ENCODE measurements at regions not wholly inside any gene's neighbourhood (a gene's known extent, or its start where the extent isn't known, plus 50 kb on each side); places are given as distances from the start of the nearest gene placed in this dataset.

DNA sequence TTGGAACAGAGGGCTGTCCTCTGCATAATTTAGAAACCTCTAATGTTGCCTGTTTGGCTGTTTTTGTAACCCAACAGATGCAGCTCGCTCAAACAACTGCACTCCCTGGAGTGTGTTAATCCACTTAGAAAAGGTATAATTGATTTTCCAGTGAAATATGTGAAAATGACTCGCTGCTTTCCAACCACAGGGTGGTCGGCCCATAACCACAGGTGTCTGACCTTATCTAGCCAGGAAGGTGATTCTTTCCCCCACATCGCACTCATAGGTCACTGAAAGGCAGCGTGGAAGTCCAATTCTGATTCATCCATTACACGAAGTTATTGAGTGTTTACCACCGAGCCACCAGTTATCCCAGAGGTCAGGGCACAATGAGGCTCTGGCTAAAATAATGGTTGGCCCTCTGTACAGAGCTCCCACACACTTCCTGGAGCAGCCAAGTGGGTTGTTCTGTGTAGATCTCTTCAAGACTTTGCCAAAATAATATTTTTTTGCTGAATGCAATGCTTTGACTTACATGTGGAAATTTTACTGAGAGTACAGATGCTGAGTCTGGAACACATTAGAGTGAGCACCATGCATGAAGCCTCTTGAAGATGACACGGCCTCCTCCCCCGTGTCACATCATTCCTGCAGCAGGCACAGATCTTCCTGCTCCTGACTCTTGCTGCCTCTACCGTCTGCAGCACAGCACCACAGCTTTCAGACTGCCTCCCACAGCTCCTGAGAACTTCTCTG lies 396.2 kb downstream of the ZNF516 start:
- DNase-seq = no peak
- no peak overlapping the region for H3K4me3 ChIP-seq (ENCODE audit: low read length)
- H3K27me3 ChIP-seq (ENCODE audit: control insufficient read depth, insufficient read depth, low read length, poor library complexity, severe bottlenecking) = no peaks in the 10 kb centered on the region
- H3K36me3 ChIP-seq (ENCODE audit: control insufficient read depth, insufficient read depth, low read length) = no peaks in the 10 kb centered on the region
- H3K9me3 ChIP-seq (ENCODE audit: control insufficient read depth, low read length) = peaks cover 22% of the 10 kb centered on the region
- TF ChIP-seq, protein P1, sequence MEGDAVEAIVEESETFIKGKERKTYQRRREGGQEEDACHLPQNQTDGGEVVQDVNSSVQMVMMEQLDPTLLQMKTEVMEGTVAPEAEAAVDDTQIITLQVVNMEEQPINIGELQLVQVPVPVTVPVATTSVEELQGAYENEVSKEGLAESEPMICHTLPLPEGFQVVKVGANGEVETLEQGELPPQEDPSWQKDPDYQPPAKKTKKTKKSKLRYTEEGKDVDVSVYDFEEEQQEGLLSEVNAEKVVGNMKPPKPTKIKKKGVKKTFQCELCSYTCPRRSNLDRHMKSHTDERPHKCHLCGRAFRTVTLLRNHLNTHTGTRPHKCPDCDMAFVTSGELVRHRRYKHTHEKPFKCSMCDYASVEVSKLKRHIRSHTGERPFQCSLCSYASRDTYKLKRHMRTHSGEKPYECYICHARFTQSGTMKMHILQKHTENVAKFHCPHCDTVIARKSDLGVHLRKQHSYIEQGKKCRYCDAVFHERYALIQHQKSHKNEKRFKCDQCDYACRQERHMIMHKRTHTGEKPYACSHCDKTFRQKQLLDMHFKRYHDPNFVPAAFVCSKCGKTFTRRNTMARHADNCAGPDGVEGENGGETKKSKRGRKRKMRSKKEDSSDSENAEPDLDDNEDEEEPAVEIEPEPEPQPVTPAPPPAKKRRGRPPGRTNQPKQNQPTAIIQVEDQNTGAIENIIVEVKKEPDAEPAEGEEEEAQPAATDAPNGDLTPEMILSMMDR (conservative IDR thresholded peaks at IDR 0.05) = peak; percentile 48
- peaks cover 26% of the 10 kb centered on the region for H3K4me1 Mint-ChIP-seq
- H3K4me1 ChIP-seq (ENCODE audit: control insufficient read depth, insufficient read depth, low read length) = peaks cover 4% of the 10 kb centered on the region
- no peak overlapping the region for H3K9ac ChIP-seq (ENCODE audit: extremely low read depth, low read length, poor library complexity, severe bottlenecking)
- no peaks in the 10 kb centered on the region for H3K36me3 Mint-ChIP-seq (ENCODE audit: low read depth)
- no peak overlapping the region for H3K4me3 Mint-ChIP-seq
- H3K27me3 Mint-ChIP-seq (ENCODE audit: insufficient read depth) = peaks cover 2% of the 10 kb centered on the region
- no peak overlapping the region for H3K27ac Mint-ChIP-seq
- WGBS, 2 experiments (ENCODE audit: insufficient coverage in 1 of 2, insufficient read length in 1 of 2) = 81 to 86% methylated on average over 4 to 10 of the region's 10 CpGs
- H3K27ac ChIP-seq (ENCODE audit: low read depth, low read length) = no peak overlapping the region
- peaks cover 20% of the 10 kb centered on the region for H3K9me3 Mint-ChIP-seq

DNA sequence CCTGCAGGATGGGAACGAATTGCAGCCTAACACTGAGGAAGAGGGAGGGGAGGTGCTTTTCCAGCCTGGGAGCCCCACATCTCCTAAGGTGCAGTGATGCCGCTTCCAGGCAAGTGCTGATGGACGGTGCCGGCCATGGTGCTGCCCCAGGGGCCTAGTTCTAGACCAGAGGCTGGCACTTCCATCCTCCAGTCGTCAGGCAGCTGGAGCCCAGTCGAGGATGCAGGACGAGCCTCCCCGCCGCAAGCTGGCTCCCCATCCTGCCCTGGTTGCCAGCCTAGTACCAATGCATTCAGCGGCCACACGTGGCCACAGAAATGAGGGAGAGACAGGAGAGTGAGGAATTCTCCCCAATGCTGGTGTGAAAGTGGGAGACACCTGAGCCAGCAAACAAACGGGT lies 413.5 kb downstream of the ZNF516 start:
- WGBS, 2 experiments (ENCODE audit: insufficient coverage in 1 of 2, insufficient read length in 1 of 2) = 90 to 94% methylated on average over 4 to 12 of the region's 12 CpGs
- TF ChIP-seq, protein P1 (conservative IDR thresholded peaks at IDR 0.05) = no peak
- no peaks in the 10 kb centered on the region for H3K9me3 ChIP-seq (ENCODE audit: control insufficient read depth, low read length)
- Mint-ChIP-seq H3K9me3 (peaks cover 5% of the 10 kb centered on the region), H3K4me3 (no peak overlapping the region), H3K36me3 (ENCODE audit: low read depth) (no peaks in the 10 kb centered on the region), H3K27ac (no peak overlapping the region), H3K4me1 (no peaks in the 10 kb centered on the region), H3K27me3 (ENCODE audit: insufficient read depth) (peaks cover 2% of the 10 kb centered on the region)
- no peaks in the 10 kb centered on the region for H3K4me1 ChIP-seq (ENCODE audit: control insufficient read depth, insufficient read depth, low read length)
- H3K27ac ChIP-seq (ENCODE audit: low read depth, low read length) = no peak overlapping the region
- H3K4me3 ChIP-seq (ENCODE audit: low read length) = no peak overlapping the region
- DNase-seq = no peak
- no peaks in the 10 kb centered on the region for H3K36me3 ChIP-seq (ENCODE audit: control insufficient read depth, insufficient read depth, low read length)
- no peak overlapping the region for H3K9ac ChIP-seq (ENCODE audit: extremely low read depth, low read length, poor library complexity, severe bottlenecking)
- H3K27me3 ChIP-seq (ENCODE audit: control insufficient read depth, insufficient read depth, low read length, poor library complexity, severe bottlenecking) = no peaks in the 10 kb centered on the region

DNA sequence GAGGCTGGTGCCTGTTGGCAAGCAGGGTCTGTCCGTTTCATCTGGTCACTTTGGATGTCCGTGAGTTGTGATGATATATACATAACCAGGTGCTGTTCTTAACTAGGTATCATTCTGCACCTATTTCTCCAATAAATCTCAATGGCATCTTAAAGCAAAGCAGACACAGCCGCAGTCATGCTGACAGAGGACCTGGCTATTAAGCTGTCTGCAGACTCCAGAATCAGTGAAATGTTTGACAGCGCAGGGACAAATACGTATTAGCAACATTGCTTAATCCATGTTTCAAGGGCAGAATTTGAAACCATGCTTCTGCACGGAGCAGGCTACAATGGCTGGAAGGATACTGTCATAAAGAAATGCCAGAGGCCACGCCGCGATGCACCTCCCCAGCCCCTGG lies 414.6 kb downstream of the ZNF516 start:
- Histone ChIP-seq H3K4me1 (ENCODE audit: control insufficient read depth, insufficient read depth, low read length) (no peaks in the 10 kb centered on the region), H3K9me3 (ENCODE audit: control insufficient read depth, low read length) (no peaks in the 10 kb centered on the region), H3K4me3 (ENCODE audit: low read length) (no peak overlapping the region), H3K27ac (ENCODE audit: low read depth, low read length) (no peak overlapping the region), H3K36me3 (ENCODE audit: control insufficient read depth, insufficient read depth, low read length) (no peaks in the 10 kb centered on the region), H3K27me3 (ENCODE audit: control insufficient read depth, insufficient read depth, low read length, poor library complexity, severe bottlenecking) (no peaks in the 10 kb centered on the region), H3K9ac (ENCODE audit: extremely low read depth, low read length, poor library complexity, severe bottlenecking) (no peak overlapping the region)
- no peaks in the 10 kb centered on the region for H3K4me1 Mint-ChIP-seq
- TF ChIP-seq, protein P1 (conservative IDR thresholded peaks at IDR 0.05) = no peak
- H3K9me3 Mint-ChIP-seq = peaks cover 4% of the 10 kb centered on the region
- no peaks in the 10 kb centered on the region for H3K36me3 Mint-ChIP-seq (ENCODE audit: low read depth)
- no peak for DNase-seq
- H3K4me3 Mint-ChIP-seq = no peak overlapping the region
- H3K27me3 Mint-ChIP-seq (ENCODE audit: insufficient read depth) = peaks cover 2% of the 10 kb centered on the region
- WGBS, 2 experiments (ENCODE audit: insufficient coverage in 1 of 2, insufficient read length in 1 of 2) = 92 to 94% methylated on average over 5 to 9 of the region's 9 CpGs
- no peak overlapping the region for H3K27ac Mint-ChIP-seq

All from endodermal cell (in vitro differentiated cells).